Endothelial cell of umbilical vein (primary cell): ENCODE measurements at regions not wholly inside any gene's neighbourhood (a gene's known extent, or its start where the extent isn't known, plus 50 kb on each side); places are given as distances from the start of the nearest gene placed in this dataset.

ENCODE experiments used
- BruUV-seq: library from RNA; stranded (reverse); fragments of 400-500 nt; replicated peaks from 2 replicates; lab custom pipeline; 2021; lab: Mats Ljungman, UMichigan
- CTCF ChIA-PET: fragments of 300-600, 350-600 bp; sonication (Branson Sonifier 250); formaldehyde crosslinking; loops from one replicate; lab custom pipeline; 2021; ENCODE audit warnings: antibody characterized with exemption, inconsistent platforms; lab: Charles Lee
- POLR2A ChIA-PET: fragments of 300-600, 350-600 bp; sonication (Branson Sonifier 250); formaldehyde crosslinking; loops from one replicate; lab custom pipeline; 2021; ENCODE audit warnings: antibody characterized with exemption, inconsistent platforms; lab: Charles Lee
- DNase-seq: peaks from one replicate; pipeline ENCODE4 v3.0.0-alpha.2; 2011; ENCODE audit warnings: low read depth, low spot score
- FAIRE-seq: peaks from 2 replicates; lab custom pipeline; 2011; peaks lifted over from hg19 to GRCh38; lab: Jason Lieb, UNC
- H2AFZ ChIP-seq: 2 replicates; pipeline ENCODE4 v1.6.0; 2012; ENCODE audit warnings: low read depth, low read length, control low read depth, inconsistent platforms
- H3K27ac ChIP-seq: 2 replicates; pipeline ENCODE4 v1.5.1; 2011; ENCODE audit warnings: low read depth, mild to moderate bottlenecking, control low read depth, low read length, moderate library complexity; ENCODE audit not compliant: insufficient read depth
- H3K27me3 ChIP-seq, 2 experiments: 2 replicates each; pipeline versions ENCODE4 v1.6.0 to v1.6.1; 2011; ENCODE audit warnings: low read length in 2 of 2, mixed read lengths in 1 of 2; ENCODE audit not compliant: control insufficient read depth in 2 of 2, insufficient read depth in 2 of 2
- H3K36me3 ChIP-seq, 2 experiments: 2 replicates in 1 of 2; 3 replicates in 1 of 2; pipeline ENCODE4 v1.5.1; 2011; ENCODE audit warnings: low read length in 2 of 2, mild to moderate bottlenecking in 1 of 2, moderate library complexity in 1 of 2; ENCODE audit not compliant: control insufficient read depth in 2 of 2, insufficient read depth in 2 of 2; ENCODE audit errors: extremely low read depth in 1 of 2
- H3K4me1 ChIP-seq: 3 replicates; pipeline ENCODE4 v1.5.1; 2011; ENCODE audit warnings: mild to moderate bottlenecking, low read length; ENCODE audit not compliant: control insufficient read depth, insufficient read depth; ENCODE audit errors: extremely low read depth
- H3K4me2 ChIP-seq: 2 replicates; pipeline ENCODE4 v1.6.1; 2011; ENCODE audit warnings: low read length, control low read depth, mixed read lengths; ENCODE audit not compliant: insufficient read depth
- H3K4me3 ChIP-seq, 3 experiments: fragments of 200-600 bp in 1 of 3; sonication (generic), shearing (Covaris generic) in 1 of 3; replicated peaks in 1 of 3; 2 replicates each; pipeline ENCODE4 v1.5.1; 2011 to 2016; ENCODE audit warnings: control low read depth in 3 of 3, low read length in 3 of 3, mild to moderate bottlenecking in 2 of 3, inconsistent platforms in 1 of 3, low read depth in 1 of 3, moderate library complexity in 1 of 3; ENCODE audit not compliant: insufficient read depth in 1 of 3
- H3K79me2 ChIP-seq: 2 replicates; pipeline ENCODE4 v1.6.0; 2012; ENCODE audit warnings: low read length, inconsistent platforms; ENCODE audit not compliant: control insufficient read depth, insufficient read depth
- H3K9ac ChIP-seq: replicated peaks from 2 replicates; pipeline ENCODE3; 2011; ENCODE audit warnings: low read length, control low read depth; ENCODE audit not compliant: insufficient read depth; ENCODE audit errors: extremely low read depth
- H3K9me1 ChIP-seq: replicated peaks from 3 replicates; pipeline ENCODE4 v1.6.0; 2011; ENCODE audit warnings: mild to moderate bottlenecking, low read length; ENCODE audit not compliant: control insufficient read depth, insufficient read depth; ENCODE audit errors: extremely low read depth
- H3K9me3 ChIP-seq: replicated peaks from 2 replicates; pipeline ENCODE4 v1.5.1; 2012; ENCODE audit warnings: low read length, inconsistent platforms; ENCODE audit not compliant: control insufficient read depth, insufficient read depth
- H4K20me1 ChIP-seq: replicated peaks from 2 replicates; pipeline ENCODE3; 2011; ENCODE audit warnings: mild to moderate bottlenecking, low read length; ENCODE audit not compliant: control insufficient read depth, insufficient read depth; ENCODE audit errors: extremely low read depth
- EZH2 ChIP-seq: IDR thresholded peaks from 2 replicates; pipeline ENCODE4 v1.6.1; 2012; ENCODE audit warnings: borderline replicate concordance, low read depth, mild to moderate bottlenecking, moderate library complexity, low read length, inconsistent platforms; ENCODE audit not compliant: severe bottlenecking
- FOS ChIP-seq: IDR thresholded peaks from 2 replicates; pipeline ENCODE4 v1.6.1; 2011; ENCODE audit warnings: mild to moderate bottlenecking, low read length, moderate library complexity, borderline replicate concordance; ENCODE audit not compliant: insufficient read depth
- GATA2 ChIP-seq: IDR thresholded peaks from 2 replicates; pipeline ENCODE4 v1.7.0; 2011; ENCODE audit warnings: low read depth, mild to moderate bottlenecking, moderate library complexity, mixed read lengths, low read length; ENCODE audit not compliant: insufficient read length, insufficient read depth
- MYC ChIP-seq: IDR thresholded peaks from one replicate; pipeline ENCODE4 v1.6.1; 2011; ENCODE audit warnings: mild to moderate bottlenecking, low read depth, low read length
- POLR2A ChIP-seq: IDR thresholded peaks from 2 replicates; pipeline ENCODE4 v1.6.1; 2012; ENCODE audit warnings: low read depth, mild to moderate bottlenecking, control low read depth, low read length
- POLR2AphosphoS5 ChIP-seq: IDR thresholded peaks from 2 replicates; pipeline ENCODE4 v1.6.1; 2012; ENCODE audit warnings: low read depth, mild to moderate bottlenecking, control low read depth, low read length, moderate library complexity; ENCODE audit not compliant: insufficient read depth
- dilution Hi-C: fragments of 300-500 bp; cut with MboI; formaldehyde crosslinking; loops from one replicate; pipeline ENCODE4 v1.15.0; 2019; ENCODE audit warnings: low sequenced_read_pairs; ENCODE audit not compliant: extremely low pct_ligation_motif_present
- intact Hi-C: fragments of 100-400 bp; cut with micrococcal nuclease; formaldehyde crosslinking; loops from one replicate; pipeline ENCODE4 v1.10.0; 2022
- TF ChIP-seq, protein P1 (sequence below), 2 donors: IDR thresholded peaks; 1 replicate in 1 of 2; 2 replicates in 1 of 2; pipeline ENCODE4 v1.5.1; 2011; ENCODE audit warnings: low read length in 2 of 2, mild to moderate bottlenecking in 2 of 2, moderate library complexity in 2 of 2, control low read depth in 1 of 2, inconsistent platforms in 1 of 2, low read depth in 1 of 2; ENCODE audit not compliant: insufficient read depth in 1 of 2; ENCODE audit errors: extremely low read depth in 1 of 2
- TF ChIP-seq, protein P2 (sequence below): IDR thresholded peaks from 2 replicates; pipeline ENCODE4 v1.6.1; 2011; ENCODE audit not compliant: insufficient read depth, insufficient read length

DNA sequence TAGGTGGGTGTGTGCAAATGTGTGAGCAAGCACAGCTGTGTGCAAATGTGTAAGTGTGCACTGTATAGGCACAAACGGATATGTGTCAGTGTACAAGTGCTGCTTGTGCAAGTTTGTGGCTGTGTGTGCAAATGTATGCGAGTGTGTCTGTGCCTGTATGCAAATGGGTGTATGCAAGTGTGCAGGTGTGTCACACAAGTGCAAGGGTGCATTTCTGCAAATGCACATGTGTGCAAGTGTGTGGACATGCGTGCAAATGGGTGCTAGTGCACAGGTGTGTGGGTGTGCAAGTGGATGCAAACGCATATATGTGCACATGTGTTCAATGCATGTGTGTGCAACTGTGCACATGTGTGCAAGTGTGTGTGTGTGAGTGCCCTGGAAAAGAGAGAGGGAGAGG is 76.5 kb upstream of the TNRC6C start:
- Histone ChIP-seq H3K4me2 (no peak overlapping the region), H3K4me1 (no peaks in the 10 kb centered on the region), H3K27ac (no peak overlapping the region), H3K9me1 (no peaks in the 10 kb centered on the region), H4K20me1 (no peaks in the 10 kb centered on the region), H2AFZ (no peak overlapping the region), H3K9me3 (no peaks in the 10 kb centered on the region), H3K9ac (no peak overlapping the region), H3K36me3 (no peaks in the 10 kb centered on the region), H3K79me2 (no peaks in the 10 kb centered on the region), H3K4me3 (no peak overlapping the region), H3K27me3 (peaks cover 6 to 10% of the 10 kb centered on the region in 2 experiments)
- dilution Hi-C loops, result no loop called here
- no peak for TF ChIP-seq POLR2AphosphoS5
- TF ChIP-seq POLR2A, result no peak
- TF ChIP-seq, protein P1, sequence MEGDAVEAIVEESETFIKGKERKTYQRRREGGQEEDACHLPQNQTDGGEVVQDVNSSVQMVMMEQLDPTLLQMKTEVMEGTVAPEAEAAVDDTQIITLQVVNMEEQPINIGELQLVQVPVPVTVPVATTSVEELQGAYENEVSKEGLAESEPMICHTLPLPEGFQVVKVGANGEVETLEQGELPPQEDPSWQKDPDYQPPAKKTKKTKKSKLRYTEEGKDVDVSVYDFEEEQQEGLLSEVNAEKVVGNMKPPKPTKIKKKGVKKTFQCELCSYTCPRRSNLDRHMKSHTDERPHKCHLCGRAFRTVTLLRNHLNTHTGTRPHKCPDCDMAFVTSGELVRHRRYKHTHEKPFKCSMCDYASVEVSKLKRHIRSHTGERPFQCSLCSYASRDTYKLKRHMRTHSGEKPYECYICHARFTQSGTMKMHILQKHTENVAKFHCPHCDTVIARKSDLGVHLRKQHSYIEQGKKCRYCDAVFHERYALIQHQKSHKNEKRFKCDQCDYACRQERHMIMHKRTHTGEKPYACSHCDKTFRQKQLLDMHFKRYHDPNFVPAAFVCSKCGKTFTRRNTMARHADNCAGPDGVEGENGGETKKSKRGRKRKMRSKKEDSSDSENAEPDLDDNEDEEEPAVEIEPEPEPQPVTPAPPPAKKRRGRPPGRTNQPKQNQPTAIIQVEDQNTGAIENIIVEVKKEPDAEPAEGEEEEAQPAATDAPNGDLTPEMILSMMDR (IDR thresholded peaks at IDR 0.05; ENCODE audit: extremely low read depth in 1 of 2, insufficient read depth in 1 of 2, low read depth in 1 of 2, low read length in 2 of 2), result no peak
- no peak for TF ChIP-seq MYC
- no peak for TF ChIP-seq GATA2
- TF ChIP-seq EZH2, result no peak
- TF ChIP-seq, protein P2, sequence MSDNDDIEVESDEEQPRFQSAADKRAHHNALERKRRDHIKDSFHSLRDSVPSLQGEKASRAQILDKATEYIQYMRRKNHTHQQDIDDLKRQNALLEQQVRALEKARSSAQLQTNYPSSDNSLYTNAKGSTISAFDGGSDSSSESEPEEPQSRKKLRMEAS, result no peak
- no peak for TF ChIP-seq FOS
- DNase-seq, result no peak
- ChIA-PET POLR2A (no interaction called here), CTCF (no interaction called here)
- intact Hi-C loops, result no loop called here
- FAIRE-seq, result no peak
- no TSS peak for BruUV-seq
